GM12878 (cell line): ENCODE measurements at regions not wholly inside any gene's neighbourhood (a gene's known extent, or its start where the extent isn't known, plus 50 kb on each side); places are given as distances from the start of the nearest gene placed in this dataset.

ENCODE experiments used
- RBBP5 ChIP-seq: fragments of 200-600 bp; sonication (generic); conservative IDR thresholded peaks from 2 replicates; pipeline ENCODE4 v1.6.1; 2016
- SIX5 ChIP-seq: IDR thresholded peaks from 2 replicates; pipeline ENCODE4 v1.6.1; 2011; ENCODE audit warnings: mild to moderate bottlenecking, low read depth, low read length, moderate library complexity; ENCODE audit not compliant: severe bottlenecking
- STAT3 ChIP-seq: IDR thresholded peaks from 2 replicates; pipeline ENCODE4 v1.6.1; 2011; ENCODE audit warnings: low read depth, low read length, improper control_type of control experiment

- no peak for TF ChIP-seq SIX5
- TF ChIP-seq STAT3, result no peak
- TF ChIP-seq RBBP5, result no peak
These were observed 358.1 kb downstream of the CRPPA start for GRCh38 chr7:16063221-16063620.
